B cell (primary cell): ENCODE measurements at regions not wholly inside any gene's neighbourhood (a gene's known extent, or its start where the extent isn't known, plus 50 kb on each side); places are given as distances from the start of the nearest gene placed in this dataset.

ENCODE experiments used
- ATAC-seq: fragments of 200-7000 bp; cut with Tn5 transposase; one replicate; pipeline ENCODE4 v1.10.0; 2021; ENCODE audit warnings: low read depth, mild to moderate bottlenecking, moderate number of reproducible peaks, moderate library complexity
- CTCF ChIA-PET: fragments of 350-600 bp; sonication (Branson Sonifier 250); formaldehyde crosslinking; loops from one replicate; lab custom pipeline; 2021; ENCODE audit warnings: antibody characterized with exemption, inconsistent platforms; lab: Charles Lee
- POLR2A ChIA-PET: fragments of 350-600 bp; sonication (Branson Sonifier 250); formaldehyde crosslinking; loops from one replicate; lab custom pipeline; 2021; ENCODE audit warnings: antibody characterized with exemption; lab: Charles Lee
- DNase-seq: peaks from one replicate; pipeline ENCODE4 v3.0.0; 2013
- H2AFZ ChIP-seq: 2 replicates; pipeline ENCODE4 v1.6.1; 2012; ENCODE audit warnings: mild to moderate bottlenecking, low read depth, low read length; ENCODE audit not compliant: insufficient read depth, poor library complexity, severe bottlenecking
- H3K27ac ChIP-seq, 2 donors: 1 replicate in 1 of 2; 2 replicates in 1 of 2; pipeline ENCODE4 v1.5.1; 2012 to 2013; ENCODE audit warnings: low read length in 2 of 2, mild to moderate bottlenecking in 2 of 2, moderate library complexity in 1 of 2
- H3K27me3 ChIP-seq, 4 experiments: fragments of 200-600 bp in 1 of 4; sonication (generic) in 1 of 4; replicated peaks in 1 of 4; 1 replicate in 2 of 4; 2 replicates in 2 of 4; pipeline versions ENCODE4 v1.6.1 to v1.7.0; 2013 to 2016; ENCODE audit warnings: low read length in 3 of 4, mild to moderate bottlenecking in 2 of 4, mixed read lengths in 1 of 4, moderate library complexity in 1 of 4; ENCODE audit not compliant: insufficient read depth in 4 of 4, control insufficient read depth in 3 of 4; ENCODE audit errors: control extremely low read depth in 1 of 4
- H3K36me3 ChIP-seq, 2 experiments: replicated peaks in 1 of 2; 1 replicate in 1 of 2; 2 replicates in 1 of 2; pipeline versions ENCODE4 v1.6.1 to v1.7.1; 2013; ENCODE audit warnings: low read length in 1 of 2; ENCODE audit not compliant: insufficient read depth in 2 of 2, control insufficient read depth in 1 of 2; ENCODE audit errors: control extremely low read depth in 1 of 2, extremely low read depth in 1 of 2
- H3K4me1 ChIP-seq, 2 donors: fragments of 200-600 bp in 1 of 2; sonication (generic) in 1 of 2; 1 replicate in 1 of 2; 2 replicates in 1 of 2; pipeline versions ENCODE4 v1.5.1 to v1.6.1; 2013 to 2017; ENCODE audit warnings: low read length in 2 of 2; ENCODE audit not compliant: control insufficient read depth in 2 of 2, insufficient read depth in 2 of 2
- H3K4me2 ChIP-seq: replicated peaks from 2 replicates; pipeline ENCODE3; 2012; ENCODE audit warnings: mild to moderate bottlenecking, low read depth, low read length; ENCODE audit not compliant: poor library complexity, severe bottlenecking
- H3K4me3 ChIP-seq, 5 experiments: fragments of 200-600 bp in 1 of 5; sonication (generic) in 1 of 5; 1 replicate in 3 of 5; 2 replicates in 2 of 5; pipeline versions ENCODE4 v1.5.1 to v1.7.0; 2011 to 2016; ENCODE audit warnings: low read length in 4 of 5, mild to moderate bottlenecking in 4 of 5, low read depth in 2 of 5, control low read depth in 1 of 5, moderate library complexity in 1 of 5; ENCODE audit not compliant: insufficient read depth in 1 of 5; ENCODE audit errors: control extremely low read depth in 1 of 5, extremely low read depth in 1 of 5
- H3K79me2 ChIP-seq: fragments of 200-600 bp; sonication (generic); one replicate; pipeline ENCODE4 v1.6.0; 2016; ENCODE audit warnings: low read length; ENCODE audit not compliant: control insufficient read depth, insufficient read depth
- H3K9ac ChIP-seq: fragments of 200-600 bp; sonication (generic); 2 replicates; pipeline ENCODE4 v1.6.1; 2017; ENCODE audit warnings: mild to moderate bottlenecking, low read length, moderate library complexity
- H3K9me3 ChIP-seq, 3 donors: one replicate each; pipeline versions ENCODE4 v1.6.1 to v1.7.1; 2013; ENCODE audit warnings: low read length in 2 of 3; ENCODE audit not compliant: control insufficient read depth in 2 of 3, insufficient read depth in 1 of 3; ENCODE audit errors: control extremely low read depth in 1 of 3
- H4K20me1 ChIP-seq: 2 replicates; pipeline ENCODE4 v1.6.0; 2012; ENCODE audit warnings: mild to moderate bottlenecking, low read length; ENCODE audit not compliant: insufficient read depth, control insufficient read depth, poor library complexity, severe bottlenecking
- H3K27ac Mint-ChIP-seq: one replicate; pipeline ENCODE4 v1.8.0; 2021; ENCODE audit warnings: mixed read lengths
- H3K27me3 Mint-ChIP-seq: one replicate; pipeline ENCODE4 v1.8.0; 2021; ENCODE audit warnings: mixed read lengths
- H3K4me1 Mint-ChIP-seq: one replicate; pipeline ENCODE4 v1.8.0; 2021; ENCODE audit warnings: mixed read lengths
- H3K4me3 Mint-ChIP-seq: one replicate; pipeline ENCODE4 v1.8.0; 2021; ENCODE audit warnings: mixed read lengths
- H3K9me3 Mint-ChIP-seq: one replicate; pipeline ENCODE4 v1.8.0; 2022; ENCODE audit warnings: mixed read lengths; ENCODE audit not compliant: insufficient read depth
- EZH2 ChIP-seq: IDR thresholded peaks from 2 replicates; pipeline ENCODE4 v1.6.1; 2012; ENCODE audit warnings: borderline replicate concordance, low read depth, mild to moderate bottlenecking, moderate library complexity, low read length; ENCODE audit not compliant: insufficient read depth, poor library complexity, severe bottlenecking
- WGBS: methylation state at CpG from one replicate; pipeline ENCODE4 v1.1.5; 2013; ENCODE audit warnings: missing lambda C conversion rate; ENCODE audit not compliant: insufficient coverage; 5-methylcytosine and 5-hydroxymethylcytosine counted together
- intact Hi-C: fragments of 100-400 bp; cut with micrococcal nuclease; formaldehyde crosslinking; loops from one replicate; pipeline ENCODE4 v1.10.0; 2022
- TF ChIP-seq, protein P1 (sequence below): fragments of 200-600 bp; IDR thresholded peaks from one replicate; pipeline ENCODE4 v1.8.0; 2022; ENCODE audit warnings: antibody characterized with exemption, mild to moderate bottlenecking

DNA sequence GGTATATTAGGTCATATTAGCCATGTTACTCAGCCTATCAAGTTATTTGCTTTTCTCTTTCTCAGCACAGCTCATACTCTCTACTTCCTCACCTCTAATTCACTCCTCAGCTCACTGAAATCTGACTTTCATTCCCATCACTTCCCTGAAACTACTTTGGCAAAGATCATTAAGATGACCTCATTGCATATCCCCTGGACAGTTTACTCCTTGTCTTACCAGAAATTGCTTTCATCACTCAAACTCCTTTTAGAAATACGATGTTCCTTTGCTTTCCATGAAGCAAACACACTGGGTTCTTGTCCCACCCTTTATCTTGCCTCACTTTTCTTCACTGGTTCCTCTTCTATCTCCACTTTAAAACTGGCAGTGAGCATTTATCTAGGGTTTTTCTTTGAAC is 354.4 kb downstream of the TUSC7 start:
- H3K27ac Mint-ChIP-seq, result no peak overlapping the region

DNA sequence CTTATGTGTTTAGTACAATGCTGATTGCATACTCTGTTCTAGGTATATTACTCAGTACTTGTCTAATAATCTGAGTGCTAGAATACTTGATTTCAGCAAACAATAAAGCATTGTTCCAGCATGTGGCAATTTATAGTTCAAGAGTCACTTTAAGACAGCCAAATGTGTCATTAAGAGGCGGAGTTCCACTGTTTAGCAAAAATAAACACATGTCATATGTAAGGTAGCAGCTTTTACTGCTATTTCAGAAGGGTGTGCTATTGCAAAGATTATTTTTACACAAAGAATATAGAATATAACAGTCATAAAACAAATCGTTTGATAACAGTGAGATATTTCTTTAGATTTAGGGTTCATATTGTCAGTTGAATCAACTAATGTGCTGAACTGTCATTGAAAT is 358.7 kb downstream of the TUSC7 start:
- no peaks in the 10 kb centered on the region for H3K4me1 ChIP-seq
- H3K4me3 ChIP-seq, result no peak overlapping the region

More for the DNA sequence above, 354.4 kb downstream of the TUSC7 start:
- Histone ChIP-seq H3K79me2 (no peaks in the 10 kb centered on the region), H4K20me1 (no peaks in the 10 kb centered on the region), H3K36me3 (no peaks in the 10 kb centered on the region), H3K9me3 (no peaks in the 10 kb centered on the region), H3K9ac (no peak overlapping the region), H3K4me3 (no peak overlapping the region), H3K4me1 (no peaks in the 10 kb centered on the region), H2AFZ (no peak overlapping the region), H3K27ac (no peak overlapping the region), H3K4me2 (no peak overlapping the region), H3K27me3 (no peaks in the 10 kb centered on the region)
- Mint-ChIP-seq H3K4me1 (no peaks in the 10 kb centered on the region), H3K4me3 (no peak overlapping the region), H3K9me3 (no peaks in the 10 kb centered on the region), H3K27me3 (no peaks in the 10 kb centered on the region)
- 40% methylated on average over 1 of the region's 1 CpG for WGBS
- intact Hi-C loops, result no loop called here
- CTCF ChIA-PET, result no interaction called here
- DNase-seq (no peak), ATAC-seq (no peak)
- POLR2A ChIA-PET, result no interaction called here
- no peak for TF ChIP-seq EZH2
- TF ChIP-seq, protein P1, sequence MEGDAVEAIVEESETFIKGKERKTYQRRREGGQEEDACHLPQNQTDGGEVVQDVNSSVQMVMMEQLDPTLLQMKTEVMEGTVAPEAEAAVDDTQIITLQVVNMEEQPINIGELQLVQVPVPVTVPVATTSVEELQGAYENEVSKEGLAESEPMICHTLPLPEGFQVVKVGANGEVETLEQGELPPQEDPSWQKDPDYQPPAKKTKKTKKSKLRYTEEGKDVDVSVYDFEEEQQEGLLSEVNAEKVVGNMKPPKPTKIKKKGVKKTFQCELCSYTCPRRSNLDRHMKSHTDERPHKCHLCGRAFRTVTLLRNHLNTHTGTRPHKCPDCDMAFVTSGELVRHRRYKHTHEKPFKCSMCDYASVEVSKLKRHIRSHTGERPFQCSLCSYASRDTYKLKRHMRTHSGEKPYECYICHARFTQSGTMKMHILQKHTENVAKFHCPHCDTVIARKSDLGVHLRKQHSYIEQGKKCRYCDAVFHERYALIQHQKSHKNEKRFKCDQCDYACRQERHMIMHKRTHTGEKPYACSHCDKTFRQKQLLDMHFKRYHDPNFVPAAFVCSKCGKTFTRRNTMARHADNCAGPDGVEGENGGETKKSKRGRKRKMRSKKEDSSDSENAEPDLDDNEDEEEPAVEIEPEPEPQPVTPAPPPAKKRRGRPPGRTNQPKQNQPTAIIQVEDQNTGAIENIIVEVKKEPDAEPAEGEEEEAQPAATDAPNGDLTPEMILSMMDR, result no peak

More for the DNA sequence above, 358.7 kb downstream of the TUSC7 start:
- TF ChIP-seq, protein P1, result no peak
- TF ChIP-seq EZH2, result no peak
- no peak overlapping the region for H3K4me2 ChIP-seq
- H2AFZ ChIP-seq, result no peak overlapping the region
- H3K4me1 Mint-ChIP-seq, result no peaks in the 10 kb centered on the region
- H4K20me1 ChIP-seq, result no peaks in the 10 kb centered on the region
- H3K9me3 Mint-ChIP-seq, result no peaks in the 10 kb centered on the region
- H3K27ac Mint-ChIP-seq, result no peak overlapping the region
- no CpG with 5 or more reads among the region's 2 CpGs for WGBS
- H3K9me3 ChIP-seq, result no peaks in the 10 kb centered on the region
- no peaks in the 10 kb centered on the region for H3K79me2 ChIP-seq
- ATAC-seq, result no peak
- ChIA-PET POLR2A (no interaction called here), CTCF (no interaction called here)
- no peaks in the 10 kb centered on the region for H3K27me3 Mint-ChIP-seq
- no peak for DNase-seq
- H3K27me3 ChIP-seq, result no peaks in the 10 kb centered on the region
- no peak overlapping the region for H3K27ac ChIP-seq
- H3K36me3 ChIP-seq, result no peaks in the 10 kb centered on the region
- H3K9ac ChIP-seq, result no peak overlapping the region
- intact Hi-C loops, result no loop called here
- H3K4me3 Mint-ChIP-seq, result no peak overlapping the region
